Right lung (tissue), 2 donors: ENCODE measurements at regions not wholly inside any gene's neighbourhood (a gene's known extent, or its start where the extent isn't known, plus 50 kb on each side); places are given as distances from the start of the nearest gene placed in this dataset.

Experiments used
- DNase-seq, 2 donors: peaks; one replicate each; pipeline ENCODE4 v3.0.0-alpha.2; 2013

DNA sequence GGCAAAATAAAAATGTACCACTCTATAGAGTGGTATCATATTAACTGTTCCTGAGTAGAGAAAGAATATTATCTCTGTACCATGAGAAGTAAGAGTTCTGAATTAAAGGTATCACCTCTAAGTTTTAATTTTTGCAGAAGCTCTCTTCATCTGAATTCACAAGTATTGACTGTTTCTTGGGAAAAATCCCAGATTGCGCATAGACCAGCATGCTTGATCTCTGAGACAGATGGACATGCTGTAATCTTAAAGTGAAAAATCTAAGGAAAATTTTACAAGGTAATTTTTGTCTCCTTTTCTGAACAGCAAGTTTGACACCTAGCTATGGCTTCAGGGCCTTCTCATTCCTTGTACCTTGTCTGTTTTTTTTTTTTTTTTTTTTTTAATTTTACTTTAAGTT is 1050.7 kb upstream of the RBFOX1 start:
- no peak for DNase-seq

GRCh38 chr16:6281274-6281673 is 1051.4 kb upstream of the RBFOX1 start:
- no peak for DNase-seq

DNA sequence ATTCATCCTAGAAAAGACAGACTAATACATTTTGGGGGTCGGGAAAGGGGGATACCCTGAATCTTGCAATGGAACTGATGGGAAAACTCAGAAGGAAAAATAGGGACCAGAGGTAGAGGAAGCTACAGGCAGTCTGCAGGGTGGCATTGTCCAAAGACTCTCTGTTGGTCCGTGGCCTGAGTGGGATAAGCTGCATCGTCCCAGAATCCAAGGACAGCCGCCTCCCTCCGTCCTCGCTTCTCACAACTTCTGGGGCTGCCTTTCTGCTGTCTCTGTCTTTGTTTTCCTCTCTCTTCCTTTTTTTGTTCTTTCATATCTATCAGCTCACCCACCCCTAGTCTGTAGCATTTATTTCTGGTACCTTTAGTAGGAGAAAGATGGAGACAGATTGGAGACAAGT is 1052.6 kb upstream of the RBFOX1 start:
- DNase-seq, result no peak

DNA sequence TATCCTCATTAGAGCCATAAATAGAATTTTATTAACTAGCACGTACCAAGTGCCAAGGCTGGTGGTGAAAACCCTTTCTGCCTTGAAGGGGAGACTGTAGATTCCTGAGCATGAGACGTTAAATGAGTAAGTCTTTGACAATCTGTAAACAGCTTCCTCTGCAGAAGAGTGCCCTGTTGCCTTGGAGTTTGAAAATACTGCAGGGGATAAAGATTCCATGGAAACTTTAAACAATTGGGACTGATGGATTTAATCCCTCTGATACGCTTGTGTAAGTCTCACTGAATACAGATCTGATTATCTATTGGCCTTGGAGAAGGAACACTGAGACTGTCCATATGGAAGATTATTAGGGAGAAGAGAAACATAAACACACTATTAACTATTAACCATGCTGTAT is 1053.4 kb upstream of the RBFOX1 start:
- no peak for DNase-seq

DNA sequence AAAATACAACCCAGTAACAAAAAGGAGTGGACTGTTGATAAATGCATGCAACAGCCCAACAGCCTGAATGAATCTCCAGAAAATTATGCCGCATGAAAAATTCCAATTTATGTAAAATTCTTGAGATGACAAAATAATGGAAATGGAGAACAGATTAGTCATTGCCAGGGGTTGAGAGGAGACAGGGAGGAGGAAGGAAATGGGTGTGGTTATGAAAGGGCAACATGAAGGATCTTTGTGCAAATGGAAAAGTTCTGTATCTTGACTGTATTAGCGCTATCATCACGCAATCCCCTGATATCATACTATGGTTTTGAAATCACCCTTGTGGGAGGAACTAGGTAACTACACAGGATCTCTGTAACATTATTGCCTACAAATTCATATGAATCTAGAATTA is 1058.3 kb upstream of the RBFOX1 start:
- no peak for DNase-seq

DNA sequence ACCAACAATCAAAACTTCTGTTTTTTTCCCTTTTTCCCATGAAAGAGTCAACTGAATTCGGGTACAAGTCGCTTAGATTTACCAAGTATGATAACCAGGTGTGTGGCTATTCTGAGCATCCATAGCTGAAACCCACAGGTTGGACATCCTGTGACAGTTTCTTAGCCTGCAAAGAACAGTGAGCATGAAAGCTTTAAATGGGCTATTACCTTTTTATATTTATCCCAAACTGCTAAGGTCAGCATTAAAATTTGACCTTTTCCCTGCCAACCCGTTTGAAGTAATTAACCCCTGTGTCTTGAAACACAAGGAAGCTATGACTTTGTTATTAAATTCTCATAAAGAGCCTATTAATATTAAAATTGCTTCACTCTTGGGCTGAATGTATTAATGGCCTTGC is 1065.0 kb upstream of the RBFOX1 start:
- DNase-seq, result no peak

DNA sequence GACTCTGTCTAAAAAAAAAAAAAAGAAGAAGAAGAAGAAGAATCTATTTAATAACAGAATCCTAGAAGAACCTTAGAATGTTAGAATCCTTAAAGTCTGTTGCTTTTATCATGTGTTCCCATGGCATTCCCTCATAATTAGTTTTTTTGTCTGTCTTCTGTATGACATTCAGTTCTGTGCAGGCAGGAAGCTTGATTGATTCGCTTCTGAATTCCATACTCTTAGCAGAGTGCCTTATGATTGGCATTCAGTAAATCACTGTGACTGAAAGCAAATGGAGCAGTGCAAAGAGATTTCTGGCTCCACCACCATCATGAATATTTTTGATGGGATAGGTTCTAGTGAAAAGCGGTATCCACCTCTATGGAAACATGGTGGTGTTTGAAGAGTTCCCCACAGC is 1065.9 kb upstream of the RBFOX1 start:
- no peak for DNase-seq

GRCh38 chr16:6265968-6266367 is 1066.7 kb upstream of the RBFOX1 start:
- no peak for DNase-seq

GRCh38 chr16:6258056-6258455 is 1074.6 kb upstream of the RBFOX1 start:
- no peak for DNase-seq

GRCh38 chr16:6252541-6252940 is 1080.1 kb upstream of the RBFOX1 start:
- DNase-seq, result no peak

- no peak for DNase-seq
These were observed 1082.1 kb upstream of the RBFOX1 start for GRCh38 chr16:6250511-6250910.

- no peak for DNase-seq
These were observed 1082.8 kb upstream of the RBFOX1 start for GRCh38 chr16:6249863-6250262.

- no peak for DNase-seq
These were observed 1084.4 kb upstream of the RBFOX1 start for GRCh38 chr16:6248199-6248598.

- DNase-seq, result no peak
These were observed 1084.9 kb upstream of the RBFOX1 start for GRCh38 chr16:6247775-6248174.

- no peak for DNase-seq
These were observed 1085.5 kb upstream of the RBFOX1 start for GRCh38 chr16:6247150-6247549.

- no peak for DNase-seq
These were observed 1086.4 kb upstream of the RBFOX1 start for GRCh38 chr16:6246266-6246665.

GRCh38 chr16:6232056-6232455 is 1100.6 kb upstream of the RBFOX1 start:
- DNase-seq, result no peak

GRCh38 chr16:6231398-6231797 is 1101.2 kb upstream of the RBFOX1 start:
- no peak for DNase-seq

GRCh38 chr16:6229186-6229585 is 1103.5 kb upstream of the RBFOX1 start:
- DNase-seq, result no peak

GRCh38 chr16:6218855-6219254 is 1113.8 kb upstream of the RBFOX1 start:
- DNase-seq, result no peak

DNA sequence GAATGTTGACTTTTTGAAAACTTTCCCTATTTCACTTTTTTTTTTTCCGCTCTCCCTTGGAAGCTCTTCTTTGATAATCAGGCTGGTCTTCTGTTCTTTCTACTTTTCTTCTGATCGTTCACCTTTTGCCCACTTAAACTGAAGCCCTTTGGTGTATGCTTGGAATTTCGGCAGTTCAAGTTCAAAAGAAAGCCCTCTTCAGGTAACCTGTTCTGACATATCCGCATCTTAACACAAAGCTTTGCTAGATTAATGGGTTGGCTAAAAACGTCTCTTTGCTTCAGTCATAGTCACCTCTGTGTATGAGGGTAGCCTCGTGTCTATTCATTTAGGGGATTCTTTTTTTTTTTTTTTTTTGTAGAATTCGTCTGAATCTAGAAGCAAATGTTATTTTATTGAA is 1115.8 kb upstream of the RBFOX1 start:
- DNase-seq, result no peak

GRCh38 chr16:6211644-6212043 is 1114.0 kb upstream of the EEF2KMT start:
- DNase-seq, result no peak

DNA sequence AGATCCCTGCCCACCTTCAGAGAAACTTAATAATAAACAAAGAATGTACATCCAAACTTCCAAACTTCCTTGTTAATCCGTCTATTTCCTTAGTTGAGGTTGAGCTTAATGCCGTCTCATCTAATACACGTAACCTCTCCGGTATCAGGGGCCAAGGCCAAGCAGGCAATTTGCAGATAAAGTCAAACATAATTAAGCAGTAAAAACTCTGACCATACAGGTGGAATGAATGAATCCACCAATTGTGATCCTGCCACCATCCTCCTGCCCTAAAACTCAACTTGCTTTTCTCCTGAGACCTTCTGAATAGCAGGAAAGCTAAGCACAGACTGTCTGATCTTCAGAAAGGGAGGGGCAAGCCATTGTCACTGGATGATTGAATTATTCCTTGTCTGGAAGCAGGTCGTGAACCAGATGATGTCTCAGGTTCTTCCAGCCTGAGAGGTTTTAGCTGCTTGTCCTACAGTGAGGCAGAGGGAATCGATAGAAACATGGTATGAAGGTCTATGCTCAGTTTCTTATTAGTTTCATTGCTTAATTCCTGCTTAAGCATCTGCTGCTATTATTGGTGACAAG is 1111.8 kb upstream of the EEF2KMT start:
- DNase-seq, result no peak

- DNase-seq, result no peak
These were observed 1110.0 kb upstream of the EEF2KMT start for GRCh38 chr16:6207580-6207979.

DNA sequence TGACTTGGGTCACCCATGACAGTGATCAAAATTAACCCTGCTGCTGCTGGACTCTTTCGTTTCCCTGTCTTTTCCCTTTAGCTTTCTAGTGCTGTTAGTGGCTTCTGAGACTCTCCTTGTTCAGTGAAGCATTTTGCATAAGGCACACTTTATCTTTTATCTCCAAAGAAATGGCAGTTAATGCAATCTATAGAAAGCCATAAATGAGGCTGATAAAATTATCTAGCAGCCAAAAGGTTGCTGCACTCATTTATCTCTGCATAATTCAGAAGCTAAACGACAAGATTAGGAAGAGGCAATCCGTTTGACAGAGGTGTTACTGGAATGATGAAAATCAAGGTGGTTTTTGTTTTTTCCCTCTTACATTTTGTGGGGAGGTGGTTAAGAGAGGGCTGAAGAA is 1109.5 kb upstream of the EEF2KMT start:
- DNase-seq, result no peak
